Cardiac muscle cell (in vitro differentiated cells and primary cell): ENCODE measurements at regions not wholly inside any gene's neighbourhood (a gene's known extent, or its start where the extent isn't known, plus 50 kb on each side); places are given as distances from the start of the nearest gene placed in this dataset.

Experiments
- DNase-seq, 2 donors: peaks; one replicate each; pipeline versions ENCODE4 v3.0.0 to v3.0.0-alpha.2; 2010 to 2017; ENCODE audit warnings: low read depth in 1 of 2, low spot score in 1 of 2
- H3K27ac ChIP-seq: fragments of 200-600 bp; sonication (generic); 2 replicates; pipeline ENCODE4 v1.5.1; 2016
- H3K27me3 ChIP-seq: fragments of 200-600 bp; sonication (generic); 2 replicates; pipeline ENCODE4 v1.6.0; 2016; ENCODE audit warnings: control low read depth
- H3K36me3 ChIP-seq: fragments of 200-600 bp; sonication (generic); 2 replicates; pipeline ENCODE4 v1.5.1; 2016; ENCODE audit warnings: control low read depth
- H3K4me1 ChIP-seq: fragments of 200-600 bp; sonication (generic); 2 replicates; pipeline ENCODE4 v1.8.1; 2017; ENCODE audit warnings: low read depth, mild to moderate bottlenecking, mixed run types
- H3K4me3 ChIP-seq: fragments of 200-600 bp; sonication (generic); 2 replicates; pipeline ENCODE4 v1.5.1; 2016; ENCODE audit warnings: mild to moderate bottlenecking
- H3K9me3 ChIP-seq: fragments of 200-600 bp; sonication (generic); 2 replicates; pipeline ENCODE4 v1.5.1; 2017; ENCODE audit warnings: low read depth, mild to moderate bottlenecking, control low read depth
- CTCF ChIP-seq: IDR thresholded peaks from 2 replicates; pipeline ENCODE4 v1.5.1; 2012; ENCODE audit warnings: low read depth, mild to moderate bottlenecking, low read length

- Histone ChIP-seq H3K36me3 (no peaks in the 10 kb centered on the region), H3K27me3 (no peaks in the 10 kb centered on the region), H3K9me3 (no peaks in the 10 kb centered on the region), H3K27ac (peak overlapping the region; percentile 0), H3K4me3 (no peak overlapping the region), H3K4me1 (peaks cover 9% of the 10 kb centered on the region)
- no peak for TF ChIP-seq CTCF
- peak in 1 of 2 donors; percentile 34 for DNase-seq
Observed at GRCh38 chr6:139942331-139942730, 567.9 kb upstream of the CITED2 start.

- no peaks in the 10 kb centered on the region for H3K9me3 ChIP-seq
- no peak overlapping the region for H3K27ac ChIP-seq
- TF ChIP-seq CTCF: no peak
- H3K36me3 ChIP-seq: no peaks in the 10 kb centered on the region
- H3K4me3 ChIP-seq: no peak overlapping the region
- peaks cover 9% of the 10 kb centered on the region for H3K4me1 ChIP-seq
- DNase-seq: peak in 1 of 2 donors; percentile 40
- H3K27me3 ChIP-seq: no peaks in the 10 kb centered on the region
Observed at GRCh38 chr6:139941826-139942225, 567.4 kb upstream of the CITED2 start.

GRCh38 chr6:139940741-139941729 lies 566.6 kb upstream of the CITED2 start:
- Histone ChIP-seq H3K36me3 (no peaks in the 10 kb centered on the region), H3K27me3 (no peaks in the 10 kb centered on the region), H3K4me1 (peaks cover 9% of the 10 kb centered on the region), H3K27ac (no peak overlapping the region), H3K4me3 (no peak overlapping the region), H3K9me3 (no peaks in the 10 kb centered on the region)
- TF ChIP-seq CTCF: no peak
- peak in 1 of 2 donors; percentile 76 for DNase-seq

GRCh38 chr6:139939189-139939979 lies 564.9 kb upstream of the CITED2 start:
- Histone ChIP-seq H3K9me3 (no peaks in the 10 kb centered on the region), H3K4me1 (peaks cover 9% of the 10 kb centered on the region), H3K36me3 (no peaks in the 10 kb centered on the region), H3K27ac (no peak overlapping the region), H3K4me3 (no peak overlapping the region), H3K27me3 (no peaks in the 10 kb centered on the region)
- no peak for TF ChIP-seq CTCF
- no peak for DNase-seq

GRCh38 chr6:139932671-139933070 lies 558.2 kb upstream of the CITED2 start:
- peak overlapping the region; percentile 15 for H3K27ac ChIP-seq
- no peaks in the 10 kb centered on the region for H3K9me3 ChIP-seq
- H3K27me3 ChIP-seq: no peaks in the 10 kb centered on the region
- no peaks in the 10 kb centered on the region for H3K36me3 ChIP-seq
- H3K4me3 ChIP-seq: no peak overlapping the region
- H3K4me1 ChIP-seq: peaks cover 8% of the 10 kb centered on the region
- DNase-seq: no peak
- no peak for TF ChIP-seq CTCF
